T-cell (primary cell): ENCODE measurements at regions not wholly inside any gene's neighbourhood (a gene's known extent, or its start where the extent isn't known, plus 50 kb on each side); places are given as distances from the start of the nearest gene placed in this dataset.

ENCODE experiments used
- ATAC-seq, 4 experiments: fragments of 200-7000 bp in 3 of 4; fragments of 150-1000 bp in 1 of 4; cut with Tn5 transposase; replicated peaks in 1 of 4; 1 replicate in 3 of 4; 2 replicates in 1 of 4; pipeline ENCODE4 v1.10.0; 2021; ENCODE audit warnings: moderate library complexity in 3 of 4, mild to moderate bottlenecking in 2 of 4, moderate number of reproducible peaks in 1 of 4
- CTCF ChIA-PET, 2 donors: fragments of 300-600 bp; sonication (Branson Sonifier 250); formaldehyde crosslinking; loops; one replicate each; lab custom pipeline; 2022; ENCODE audit warnings: antibody characterized with exemption in 2 of 2; lab: Charles Lee
- POLR2A ChIA-PET, 2 donors: fragments of 300-600 bp; sonication (Branson Sonifier 250); formaldehyde crosslinking; loops; one replicate each; lab custom pipeline; 2022; ENCODE audit warnings: antibody characterized with exemption in 2 of 2; lab: Charles Lee
- DNase-seq, 35 experiments: peaks; one replicate each; pipeline versions ENCODE4 v3.0.0 to v3.0.0-alpha.2; 2013 to 2023
- H3K27ac ChIP-seq: one replicate; pipeline ENCODE4 v1.5.1; 2013; ENCODE audit warnings: low read length
- H3K27me3 ChIP-seq, 2 experiments: replicated peaks in 1 of 2; 1 replicate in 1 of 2; 2 replicates in 1 of 2; pipeline versions ENCODE4 v1.6.1 to v1.7.0; 2013; ENCODE audit warnings: low read length in 1 of 2, mixed read lengths in 1 of 2; ENCODE audit not compliant: control insufficient read depth in 2 of 2, insufficient read depth in 2 of 2; ENCODE audit errors: extremely low read depth in 1 of 2
- H3K36me3 ChIP-seq, 2 donors: 1 replicate in 1 of 2; 2 replicates in 1 of 2; pipeline versions ENCODE4 v1.6.1 to v1.7.0; 2013; ENCODE audit warnings: low read length in 1 of 2; ENCODE audit not compliant: control insufficient read depth in 2 of 2, insufficient read depth in 1 of 2; ENCODE audit errors: extremely low read depth in 1 of 2
- H3K4me1 ChIP-seq, 2 experiments: 1 replicate in 1 of 2; 2 replicates in 1 of 2; pipeline versions ENCODE4 v1.6.1 to v1.7.0; 2013; ENCODE audit warnings: low read length in 2 of 2, mixed read lengths in 1 of 2; ENCODE audit not compliant: insufficient read depth in 2 of 2, control insufficient read depth in 1 of 2; ENCODE audit errors: extremely low read depth in 1 of 2
- H3K4me3 ChIP-seq, 2 donors: 1 replicate in 1 of 2; 2 replicates in 1 of 2; pipeline versions ENCODE4 v1.5.1 to v1.7.0; 2013; ENCODE audit warnings: mild to moderate bottlenecking in 2 of 2, low read length in 1 of 2, moderate library complexity in 1 of 2; ENCODE audit not compliant: control insufficient read depth in 1 of 2; ENCODE audit errors: extremely low read depth in 1 of 2
- H3K9me3 ChIP-seq: 2 replicates; pipeline ENCODE4 v1.7.0; 2013
- H3K27ac Mint-ChIP-seq, 2 donors: one replicate each; pipeline ENCODE4 v1.8.0; 2020 to 2021; ENCODE audit warnings: mild to moderate bottlenecking in 2 of 2, mixed read lengths in 2 of 2
- H3K27me3 Mint-ChIP-seq, 2 donors: one replicate each; pipeline ENCODE4 v1.8.0; 2021 to 2022; ENCODE audit warnings: mixed read lengths in 2 of 2
- H3K36me3 Mint-ChIP-seq: one replicate; pipeline ENCODE4 v1.8.0; 2021; ENCODE audit warnings: mixed read lengths
- H3K4me1 Mint-ChIP-seq, 3 donors: one replicate each; pipeline ENCODE4 v1.8.0; 2020 to 2022; ENCODE audit warnings: mixed read lengths in 3 of 3, mild to moderate bottlenecking in 1 of 3
- H3K4me3 Mint-ChIP-seq, 3 donors: one replicate each; pipeline ENCODE4 v1.8.0; 2020 to 2022; ENCODE audit warnings: mild to moderate bottlenecking in 3 of 3, mixed read lengths in 3 of 3, moderate library complexity in 3 of 3
- H3K9me3 Mint-ChIP-seq, 3 donors: one replicate each; pipeline ENCODE4 v1.8.0; 2020 to 2022; ENCODE audit warnings: mixed read lengths in 3 of 3
- WGBS: methylation state at CpG from one replicate; pipeline ENCODE4 v1.1.5; 2013; ENCODE audit warnings: missing lambda C conversion rate; ENCODE audit not compliant: insufficient coverage; 5-methylcytosine and 5-hydroxymethylcytosine counted together

- CTCF ChIA-PET = no interaction called here
- POLR2A ChIA-PET = no interaction called here
- Histone ChIP-seq H3K4me3 (no peak overlapping the region), H3K4me1 (no peaks in the 10 kb centered on the region), H3K27ac (no peak overlapping the region), H3K27me3 (no peaks in the 10 kb centered on the region), H3K36me3 (no peaks in the 10 kb centered on the region), H3K9me3 (no peaks in the 10 kb centered on the region)
- ATAC-seq (no peak), DNase-seq (no peak)
- Mint-ChIP-seq H3K27me3 (peaks cover 0 to 13% of the 10 kb centered on the region in 2 donors), H3K4me1 (peaks cover 8 to 18% (median 16%) of the 10 kb centered on the region in 3 donors), H3K36me3 (peaks cover 16% of the 10 kb centered on the region), H3K4me3 (no peak overlapping the region), H3K9me3 (no peaks in the 10 kb centered on the region), H3K27ac (no peak overlapping the region)
- 68% methylated on average over 3 of the region's 6 CpGs for WGBS
Observed at GRCh38 chr11:129637473-129637872, 178.2 kb upstream of the TMEM45B start.

GRCh38 chr11:129637983-129638776 lies 177.5 kb upstream of the TMEM45B start:
- CTCF ChIA-PET = no interaction called here

GRCh38 chr11:129639300-129639699 lies 176.3 kb upstream of the TMEM45B start:
- Mint-ChIP-seq H3K4me3 (no peak overlapping the region), H3K36me3 (peaks cover 12% of the 10 kb centered on the region), H3K27ac (no peak overlapping the region), H3K4me1 (peaks cover 8 to 18% (median 16%) of the 10 kb centered on the region in 3 donors), H3K27me3 (peaks cover 2 to 14% of the 10 kb centered on the region in 2 donors), H3K9me3 (no peaks in the 10 kb centered on the region)
- H3K9me3 ChIP-seq = no peaks in the 10 kb centered on the region
- ATAC-seq (no peak), DNase-seq (no peak)
- H3K4me1 ChIP-seq = no peaks in the 10 kb centered on the region
- ChIA-PET POLR2A (no interaction called here), CTCF (no interaction called here)
- no CpG with 5 or more reads among the region's 2 CpGs for WGBS
- H3K27me3 ChIP-seq = no peaks in the 10 kb centered on the region
- no peak overlapping the region for H3K4me3 ChIP-seq
- no peak overlapping the region for H3K27ac ChIP-seq
- no peaks in the 10 kb centered on the region for H3K36me3 ChIP-seq

More at GRCh38 chr11:129637983-129638776, 177.5 kb upstream of the TMEM45B start:
- POLR2A ChIA-PET = no interaction called here
- DNase-seq (no peak), ATAC-seq (no peak)
- Mint-ChIP-seq H3K36me3 (peaks cover 15% of the 10 kb centered on the region), H3K9me3 (no peaks in the 10 kb centered on the region), H3K4me3 (no peak overlapping the region), H3K4me1 (peaks cover 8 to 18% (median 16%) of the 10 kb centered on the region in 3 donors), H3K27ac (no peak overlapping the region), H3K27me3 (peaks cover 0 to 13% of the 10 kb centered on the region in 2 donors)
- no peak overlapping the region for H3K4me3 ChIP-seq
- no peaks in the 10 kb centered on the region for H3K36me3 ChIP-seq
- no peaks in the 10 kb centered on the region for H3K4me1 ChIP-seq
- no peaks in the 10 kb centered on the region for H3K9me3 ChIP-seq
- 17% methylated on average over 2 of the region's 5 CpGs for WGBS
- H3K27me3 ChIP-seq = no peaks in the 10 kb centered on the region
- no peak overlapping the region for H3K27ac ChIP-seq

GRCh38 chr11:129640671-129641070 lies 175.0 kb upstream of the TMEM45B start:
- ATAC-seq (no peak), DNase-seq (no peak)
- Histone ChIP-seq H3K9me3 (no peaks in the 10 kb centered on the region), H3K4me1 (no peaks in the 10 kb centered on the region), H3K27ac (no peak overlapping the region), H3K27me3 (no peaks in the 10 kb centered on the region), H3K36me3 (no peaks in the 10 kb centered on the region), H3K4me3 (no peak overlapping the region)
- WGBS = no CpG with 5 or more reads among the region's 5 CpGs
- peaks cover 8 to 18% (median 16%) of the 10 kb centered on the region in 3 donors for H3K4me1 Mint-ChIP-seq
- CTCF ChIA-PET = no interaction called here
- POLR2A ChIA-PET = no interaction called here
- peaks cover 17% of the 10 kb centered on the region for H3K36me3 Mint-ChIP-seq
- H3K27me3 Mint-ChIP-seq = peaks cover 2 to 21% of the 10 kb centered on the region in 2 donors
- H3K27ac Mint-ChIP-seq = no peak overlapping the region
- H3K4me3 Mint-ChIP-seq = no peak overlapping the region
- no peaks in the 10 kb centered on the region for H3K9me3 Mint-ChIP-seq

- ChIA-PET POLR2A (no interaction called here), CTCF (no interaction called here)
- H3K4me3 Mint-ChIP-seq = no peak overlapping the region
- H3K27me3 ChIP-seq = no peaks in the 10 kb centered on the region
- ATAC-seq (no peak), DNase-seq (no peak)
- H3K4me1 Mint-ChIP-seq = peaks cover 1 to 23% (median 8%) of the 10 kb centered on the region in 3 donors
- no peak overlapping the region for H3K27ac ChIP-seq
- no peaks in the 10 kb centered on the region for H3K4me1 ChIP-seq
- H3K4me3 ChIP-seq = no peak overlapping the region
- no peak overlapping the region for H3K27ac Mint-ChIP-seq
- H3K27me3 Mint-ChIP-seq = peaks cover 2 to 21% of the 10 kb centered on the region in 2 donors
- H3K9me3 ChIP-seq = no peaks in the 10 kb centered on the region
- no peaks in the 10 kb centered on the region for H3K36me3 ChIP-seq
- WGBS = 33% methylated on average over 3 of the region's 6 CpGs
- peaks cover 17% of the 10 kb centered on the region for H3K36me3 Mint-ChIP-seq
- no peaks in the 10 kb centered on the region for H3K9me3 Mint-ChIP-seq
Observed at GRCh38 chr11:129643031-129643721, 172.5 kb upstream of the TMEM45B start.

GRCh38 chr11:129644326-129644725 lies 171.3 kb upstream of the TMEM45B start:
- Histone ChIP-seq H3K36me3 (no peaks in the 10 kb centered on the region), H3K27ac (no peak overlapping the region), H3K4me3 (no peak overlapping the region), H3K9me3 (no peaks in the 10 kb centered on the region), H3K4me1 (no peaks in the 10 kb centered on the region), H3K27me3 (no peaks in the 10 kb centered on the region)
- Mint-ChIP-seq H3K27me3 (peaks cover 2 to 21% of the 10 kb centered on the region in 2 donors), H3K36me3 (peaks cover 17% of the 10 kb centered on the region), H3K9me3 (no peaks in the 10 kb centered on the region), H3K4me3 (no peak overlapping the region), H3K4me1 (peaks cover 0 to 19% (median 3%) of the 10 kb centered on the region in 3 donors), H3K27ac (no peak overlapping the region)
- DNase-seq (no peak), ATAC-seq (no peak)
- ChIA-PET CTCF (no interaction called here), POLR2A (no interaction called here)
- WGBS = no CpG with 5 or more reads among the region's 3 CpGs
